HepG2 (cell line): ENCODE measurements at regions not wholly inside any gene's neighbourhood (a gene's known extent, or its start where the extent isn't known, plus 50 kb on each side); places are given as distances from the start of the nearest gene placed in this dataset.

ENCODE experiments used
- ATAC-seq: fragments of 200-7000 bp; cut with Tn5 transposase; 3 replicates; pipeline ENCODE4 v1.9.1; 2020; ENCODE audit warnings: mild to moderate bottlenecking, moderate library complexity
- BruUV-seq: library from RNA; stranded (reverse); fragments of 400-500 nt; replicated peaks from 2 replicates; lab custom pipeline; 2021; lab: Mats Ljungman, UMichigan
- CTCF ChIA-PET: fragments of 300-600 bp; formaldehyde crosslinking; extraction: SDS; loops from one replicate; lab custom pipeline; 2021; ENCODE audit warnings: low total read pairs, inconsistent platforms, low intra/inter-chr PET ratio; lab: Yijun Ruan, JAX
- POLR2A ChIA-PET: fragments of 350-600 bp; sonication (Branson Sonifier 250); formaldehyde crosslinking; loops from one replicate; lab custom pipeline; 2020; ENCODE audit warnings: antibody characterized with exemption, inconsistent platforms; lab: Yijun Ruan, JAX
- DNase-seq: peaks from one replicate; pipeline ENCODE4 v3.0.0-alpha.2; 2015; ENCODE audit warnings: low spot score
- FAIRE-seq: peaks from 3 replicates; lab custom pipeline; 2011; peaks lifted over from hg19 to GRCh38; lab: Jason Lieb, UNC
- H2AFZ ChIP-seq: one replicate; pipeline ENCODE4 v1.6.1; 2011; ENCODE audit warnings: low read length, inconsistent platforms
- H3K27ac ChIP-seq: fragments of 300-600 bp; 3 replicates; pipeline ENCODE4 v1.8.0; 2011; ENCODE audit warnings: mixed run types, mild to moderate bottlenecking, mixed read lengths, low read length, inconsistent platforms; ENCODE audit not compliant: insufficient read depth; ENCODE audit errors: extremely low read length
- H3K27me3 ChIP-seq, 2 experiments: fragments of 200-600 bp in 1 of 2; 2 replicates in 1 of 2; 3 replicates in 1 of 2; pipeline versions ENCODE4 v1.6.0 to v1.8.0; 2011; ENCODE audit warnings: low read length in 2 of 2, mild to moderate bottlenecking in 2 of 2, moderate library complexity in 2 of 2, inconsistent platforms in 1 of 2; ENCODE audit not compliant: insufficient read depth in 2 of 2, control insufficient read depth in 1 of 2
- H3K36me3 ChIP-seq, 2 experiments: fragments of 200-600 bp in 1 of 2; replicated peaks in 1 of 2; 2 replicates in 1 of 2; 3 replicates in 1 of 2; pipeline versions ENCODE4 v1.5.1 to v1.8.0; 2011; ENCODE audit warnings: low read length in 2 of 2, inconsistent platforms in 1 of 2; ENCODE audit not compliant: insufficient read depth in 2 of 2, control insufficient read depth in 1 of 2
- H3K4me1 ChIP-seq: 2 replicates; pipeline ENCODE4 v1.5.1; 2012; ENCODE audit warnings: low read length, inconsistent platforms; ENCODE audit not compliant: insufficient read depth
- H3K4me2 ChIP-seq: 2 replicates; pipeline ENCODE4 v1.6.0; 2011; ENCODE audit warnings: low read depth, low read length, inconsistent platforms
- H3K4me3 ChIP-seq, 3 experiments: fragments of 200-600 bp in 1 of 3; sonication (generic), shearing (Covaris generic) in 1 of 3; replicated peaks in 1 of 3; 2 replicates each; pipeline ENCODE4 v1.5.1; 2011 to 2016; ENCODE audit warnings: low read length in 3 of 3, inconsistent platforms in 2 of 3, low read depth in 2 of 3, mild to moderate bottlenecking in 2 of 3, control low read depth in 1 of 3, mixed read lengths in 1 of 3; ENCODE audit not compliant: insufficient read depth in 1 of 3
- H3K79me2 ChIP-seq: one replicate; pipeline ENCODE4 v1.6.1; 2011; ENCODE audit warnings: low read length, inconsistent platforms; ENCODE audit not compliant: insufficient read depth
- H3K9ac ChIP-seq: 2 replicates; pipeline ENCODE4 v1.6.0; 2011; ENCODE audit warnings: mild to moderate bottlenecking, low read depth, low read length, inconsistent platforms; ENCODE audit not compliant: insufficient read depth
- H3K9me3 ChIP-seq: 2 replicates; pipeline ENCODE4 v1.5.1; 2012; ENCODE audit warnings: mild to moderate bottlenecking, low read length
- H4K20me1 ChIP-seq: 2 replicates; pipeline ENCODE4 v1.6.0; 2011; ENCODE audit warnings: inconsistent platforms, mild to moderate bottlenecking, low read length, moderate library complexity; ENCODE audit not compliant: insufficient read depth
- GZF1 ChIP-seq: sonication (generic); formaldehyde crosslinking; IDR thresholded peaks from 2 replicates; pipeline ENCODE4 v1.5.1; 2020; ENCODE audit warnings: mild to moderate bottlenecking, missing genetic modification reagents
- IKZF1 ChIP-seq: fragments of 450-650 bp; IDR thresholded peaks from 2 replicates; pipeline ENCODE4 v1.7.1; 2016
- ZNF264 ChIP-seq: sonication (generic); formaldehyde crosslinking; IDR thresholded peaks from 2 replicates; pipeline ENCODE4 v1.4.0; 2020; ENCODE audit warnings: missing genetic modification reagents
- ZNF773 ChIP-seq: sonication (generic); formaldehyde crosslinking; IDR thresholded peaks from 2 replicates; pipeline ENCODE4 v1.4.0; 2020; ENCODE audit warnings: missing genetic modification reagents, borderline replicate concordance
- ZNF891 ChIP-seq: sonication (generic); formaldehyde crosslinking; IDR thresholded peaks from 2 replicates; pipeline ENCODE4 v1.5.0; 2020; ENCODE audit warnings: mild to moderate bottlenecking, missing genetic modification reagents
- WGBS: methylation state at CpG from one replicate; pipeline ENCODE4 v1.1.6; 2017; ENCODE audit warnings: low lambda C conversion rate; 5-methylcytosine and 5-hydroxymethylcytosine counted together
- in situ Hi-C: cut with HindIII; loops from 2 replicates; pipeline ENCODE4 v1.10.0; 2017; ENCODE audit warnings: low pct_unique_long_range_greater_than_20kb; ENCODE audit not compliant: extremely low pct_ligation_motif_present
- intact Hi-C: fragments of 100-400 bp; cut with micrococcal nuclease; formaldehyde crosslinking; loops from one replicate; pipeline ENCODE4 v1.10.0; 2022; ENCODE audit not compliant: unreplicated experiment
- TF ChIP-seq, protein P1 (sequence below): sonication (generic); formaldehyde crosslinking; IDR thresholded peaks from 2 replicates; pipeline ENCODE4 v1.5.1; 2020; ENCODE audit warnings: mild to moderate bottlenecking, missing genetic modification reagents

DNA sequence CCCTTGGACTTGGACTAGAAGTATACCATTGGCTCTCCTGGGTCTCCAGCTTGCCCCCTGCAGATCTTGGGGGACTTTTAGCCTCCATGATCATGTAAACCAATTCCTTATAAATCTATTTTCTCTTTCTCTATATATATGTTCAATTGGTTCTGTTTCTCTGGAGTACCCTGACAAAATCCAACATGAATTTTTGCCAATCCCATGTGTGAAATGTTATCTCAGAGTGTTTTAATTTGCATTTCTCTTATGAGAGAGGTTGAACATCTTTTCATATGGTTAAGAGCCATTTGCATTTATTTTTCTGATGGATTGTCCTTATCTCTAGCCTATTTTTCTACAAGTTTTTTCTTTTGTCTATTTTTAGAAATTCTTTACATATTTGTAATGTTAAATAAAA lies 131.7 kb upstream of the NEO1 start (continued):
- TF ChIP-seq ZNF773 (CRISPR knock-in tag), result no peak
- TF ChIP-seq, all 625 proteins: peak for 0

DNA sequence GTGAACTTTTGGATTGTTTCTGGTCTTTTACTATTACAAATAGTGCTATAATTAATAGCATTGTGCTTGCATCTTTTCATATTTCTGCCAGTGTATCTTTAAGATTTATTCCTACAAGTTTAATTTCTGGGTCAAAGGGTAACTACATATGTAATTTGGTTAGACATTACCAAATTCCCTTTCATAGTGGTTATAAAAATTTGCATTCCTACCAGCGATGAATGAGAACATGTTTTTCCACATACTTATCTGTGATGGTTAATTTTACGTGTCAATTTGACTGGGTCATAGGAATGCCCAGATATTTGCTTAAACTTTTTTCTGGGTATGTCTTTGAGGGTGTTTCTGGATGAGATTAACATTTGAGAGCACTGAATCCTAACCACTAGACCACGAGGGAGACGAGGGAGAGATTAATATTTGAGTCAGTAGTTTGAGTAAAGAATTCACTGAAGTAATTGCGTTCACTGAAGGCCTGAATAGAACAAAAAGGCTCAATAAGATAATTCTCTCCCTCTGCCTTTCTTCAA lies 132.3 kb upstream of the NEO1 start:
- ATAC-seq (no peak), DNase-seq (no peak), FAIRE-seq (no peak)
- H3K4me3 ChIP-seq, result no peak overlapping the region
- TF ChIP-seq IKZF1 (no peak), GZF1 (CRISPR knock-in tag) (no peak), ZNF264 (CRISPR knock-in tag) (no peak), ZNF891 (CRISPR knock-in tag) (no peak)
- TF ChIP-seq, protein P1, sequence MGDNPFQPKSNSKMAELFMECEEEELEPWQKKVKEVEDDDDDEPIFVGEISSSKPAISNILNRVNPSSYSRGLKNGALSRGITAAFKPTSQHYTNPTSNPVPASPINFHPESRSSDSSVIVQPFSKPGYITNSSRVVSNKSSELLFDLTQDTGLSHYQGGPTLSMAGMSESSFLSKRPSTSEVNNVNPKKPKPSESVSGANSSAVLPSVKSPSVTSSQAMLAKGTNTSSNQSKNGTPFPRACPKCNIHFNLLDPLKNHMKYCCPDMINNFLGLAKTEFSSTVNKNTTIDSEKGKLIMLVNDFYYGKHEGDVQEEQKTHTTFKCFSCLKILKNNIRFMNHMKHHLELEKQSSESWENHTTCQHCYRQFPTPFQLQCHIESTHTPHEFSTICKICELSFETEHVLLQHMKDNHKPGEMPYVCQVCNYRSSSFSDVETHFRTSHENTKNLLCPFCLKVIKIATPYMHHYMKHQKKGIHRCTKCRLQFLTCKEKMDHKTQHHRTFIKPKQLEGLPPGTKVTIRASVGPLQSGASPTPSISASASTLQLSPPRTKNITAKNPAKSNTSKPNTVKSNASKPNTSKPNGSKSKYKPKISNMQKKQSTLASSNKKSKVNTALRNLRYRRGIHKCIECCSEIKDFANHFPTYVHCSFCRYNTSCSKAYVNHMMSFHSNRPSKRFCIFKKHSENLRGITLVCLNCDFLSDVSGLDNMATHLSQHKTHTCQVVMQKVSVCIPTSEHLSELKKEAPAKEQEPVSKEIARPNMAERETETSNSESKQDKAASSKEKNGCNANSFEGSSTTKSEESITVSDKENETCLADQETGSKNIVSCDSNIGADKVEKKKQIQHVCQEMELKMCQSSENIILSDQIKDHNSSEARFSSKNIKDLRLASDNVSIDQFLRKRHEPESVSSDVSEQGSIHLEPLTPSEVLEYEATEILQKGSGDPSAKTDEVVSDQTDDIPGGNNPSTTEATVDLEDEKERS (CRISPR knock-in tag), result no peak
- no peak overlapping the region for H3K4me2 ChIP-seq
- in situ Hi-C loops, result no loop called here
- no TSS peak for BruUV-seq
- no peaks in the 10 kb centered on the region for H3K9me3 ChIP-seq
- H3K79me2 ChIP-seq, result no peaks in the 10 kb centered on the region
- no peaks in the 10 kb centered on the region for H4K20me1 ChIP-seq
- no peak overlapping the region for H3K9ac ChIP-seq
- under 1% methylated on average over 5 of the region's 5 CpGs for WGBS
- H3K27me3 ChIP-seq, result no peaks in the 10 kb centered on the region
- no peak overlapping the region for H2AFZ ChIP-seq
- no peaks in the 10 kb centered on the region for H3K4me1 ChIP-seq
- H3K27ac ChIP-seq, result no peak overlapping the region
- CTCF ChIA-PET, result no interaction called here
- H3K36me3 ChIP-seq, result no peaks in the 10 kb centered on the region
- POLR2A ChIA-PET, result no interaction called here
- intact Hi-C loops, result loop anchor here (10.0 kb wide), 1 partner anchor 65 kb away; no protein-coding TSS in a partner anchor
